GM19397 (cell line): ENCODE measurements at regions not wholly inside any gene's neighbourhood (a gene's known extent, or its start where the extent isn't known, plus 50 kb on each side); places are given as distances from the start of the nearest gene placed in this dataset.

Source experiments
- ATAC-seq: cut with Tn5 transposase; IDR thresholded peaks from one replicate; pipeline ENCODE4 v1.9.1; 2021; ENCODE audit warnings: mild to moderate bottlenecking, moderate library complexity; ENCODE audit not compliant: unreplicated experiment

- ATAC-seq = no peak
Measured at GRCh38 chr15:92224843-92225242, 168.8 kb upstream of the ST8SIA2 start.

GRCh38 chr15:92226020-92226612 is 167.6 kb upstream of the ST8SIA2 start:
- no peak for ATAC-seq

- no peak for ATAC-seq
Measured at GRCh38 chr15:92228830-92229229, 164.9 kb upstream of the ST8SIA2 start.

GRCh38 chr15:92231461-92231860 is 162.2 kb upstream of the ST8SIA2 start:
- ATAC-seq = no peak

GRCh38 chr15:92232317-92232716 is 161.4 kb upstream of the ST8SIA2 start:
- no peak for ATAC-seq

- no peak for ATAC-seq
Measured at GRCh38 chr15:92232876-92233275, 160.8 kb upstream of the ST8SIA2 start.

- ATAC-seq = no peak
Measured at GRCh38 chr15:92243227-92243626, 150.5 kb upstream of the ST8SIA2 start.

- ATAC-seq = no peak
Measured at GRCh38 chr15:92244703-92245102, 149.0 kb upstream of the ST8SIA2 start.

- ATAC-seq = no peak
Measured at GRCh38 chr15:92247649-92248242, 145.9 kb upstream of the ST8SIA2 start.

- no peak for ATAC-seq
Measured at GRCh38 chr15:92266796-92267685, 126.6 kb upstream of the ST8SIA2 start.

- ATAC-seq = no peak
Measured at GRCh38 chr15:92268900-92269299, 124.8 kb upstream of the ST8SIA2 start.

- no peak for ATAC-seq
Measured at GRCh38 chr15:92271179-92271578, 122.5 kb upstream of the ST8SIA2 start.

GRCh38 chr15:92272106-92272505 is 121.6 kb upstream of the ST8SIA2 start:
- ATAC-seq = no peak

GRCh38 chr15:92273286-92273685 is 120.4 kb upstream of the ST8SIA2 start:
- ATAC-seq = no peak

- no peak for ATAC-seq
Measured at GRCh38 chr15:92273723-92274122, 120.0 kb upstream of the ST8SIA2 start.

GRCh38 chr15:92277776-92278175 is 115.9 kb upstream of the ST8SIA2 start:
- ATAC-seq = no peak

GRCh38 chr15:92283813-92284212 is 109.9 kb upstream of the ST8SIA2 start:
- no peak for ATAC-seq

- ATAC-seq = peak; percentile 63
Measured at GRCh38 chr15:92288755-92289154, 104.9 kb upstream of the ST8SIA2 start.

GRCh38 chr15:92289733-92290132 is 103.9 kb upstream of the ST8SIA2 start:
- ATAC-seq = no peak

- ATAC-seq = no peak
Measured at GRCh38 chr15:92290359-92290992, 103.2 kb upstream of the ST8SIA2 start.

- no peak for ATAC-seq
Measured at GRCh38 chr15:92291900-92292299, 101.8 kb upstream of the ST8SIA2 start.

- no peak for ATAC-seq
Measured at GRCh38 chr15:92294759-92295158, 98.9 kb upstream of the ST8SIA2 start.
